ENCODE measurements at regions not wholly inside any gene's neighbourhood (a gene's known extent, or its start where the extent isn't known, plus 50 kb on each side); places are given as distances from the start of the nearest gene placed in this dataset.
"Not testable (repeated sequence)": the region's sequence is repeated elsewhere in the genome, so short reads cannot be mapped to it uniquely, and the experiment has no call there.

DNA sequence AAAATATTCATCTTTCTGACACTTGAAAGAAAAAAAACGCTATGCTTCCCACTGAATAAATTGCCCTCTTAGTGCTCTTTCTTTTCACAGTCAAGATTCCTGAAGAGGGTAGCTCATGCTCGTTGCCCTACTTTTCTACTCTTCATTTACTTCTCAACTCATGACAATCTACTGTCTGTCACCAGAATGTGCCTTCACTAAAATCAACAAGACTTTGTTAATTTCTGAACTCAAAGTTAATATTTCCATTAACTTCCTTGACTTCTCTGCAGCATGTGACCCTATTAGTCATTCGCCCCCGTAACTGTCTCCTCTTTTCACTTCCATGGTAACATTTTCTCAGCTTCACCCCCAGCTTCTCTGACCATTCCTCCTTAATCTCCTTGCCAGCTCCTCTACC is 98.9 kb upstream of the MAPRE2 start:
- DNase-seq (ENCODE audit: low spot score), result no peak

DNA sequence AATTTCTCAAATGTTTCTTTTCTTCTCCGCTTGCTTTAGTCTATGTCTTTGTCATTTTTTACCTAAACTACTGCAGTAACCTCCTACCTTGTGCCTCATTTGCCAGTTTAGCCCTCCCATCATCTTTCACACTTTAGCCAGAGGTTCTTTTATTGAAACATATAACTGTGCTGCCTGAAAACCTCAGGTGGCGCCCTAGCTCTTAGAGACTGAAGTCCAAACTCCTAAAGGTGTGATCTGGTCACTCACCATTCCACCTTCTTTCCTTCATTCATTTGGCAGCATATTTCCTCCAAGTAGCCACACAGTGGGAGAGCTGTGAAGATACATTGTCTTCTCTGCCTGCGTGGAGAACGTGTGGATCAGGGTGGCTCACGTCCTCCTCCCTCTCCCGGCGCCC is 98.2 kb upstream of the MAPRE2 start:
- no peak for DNase-seq (ENCODE audit: low spot score)

DNA sequence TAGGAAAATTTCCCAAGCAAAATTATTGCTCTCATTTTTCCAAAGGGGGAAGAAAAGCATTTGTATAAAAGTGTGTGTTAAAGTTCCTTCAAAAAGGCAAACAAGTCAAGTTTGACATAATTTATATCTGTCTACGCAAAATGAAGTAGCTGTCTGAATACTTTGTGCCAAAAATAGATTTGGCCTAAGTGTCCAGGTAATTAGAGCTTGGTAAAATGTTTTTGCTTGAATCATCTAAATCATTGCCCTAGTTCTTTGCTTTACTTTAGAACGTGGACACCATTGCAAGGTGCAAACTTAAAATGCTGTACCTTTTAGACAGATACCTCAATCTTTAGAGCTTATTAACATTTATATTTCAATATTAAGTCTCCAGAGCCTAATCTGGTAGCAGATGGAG is 97.6 kb upstream of the MAPRE2 start:
- no peak for DNase-seq (ENCODE audit: low spot score)

DNA sequence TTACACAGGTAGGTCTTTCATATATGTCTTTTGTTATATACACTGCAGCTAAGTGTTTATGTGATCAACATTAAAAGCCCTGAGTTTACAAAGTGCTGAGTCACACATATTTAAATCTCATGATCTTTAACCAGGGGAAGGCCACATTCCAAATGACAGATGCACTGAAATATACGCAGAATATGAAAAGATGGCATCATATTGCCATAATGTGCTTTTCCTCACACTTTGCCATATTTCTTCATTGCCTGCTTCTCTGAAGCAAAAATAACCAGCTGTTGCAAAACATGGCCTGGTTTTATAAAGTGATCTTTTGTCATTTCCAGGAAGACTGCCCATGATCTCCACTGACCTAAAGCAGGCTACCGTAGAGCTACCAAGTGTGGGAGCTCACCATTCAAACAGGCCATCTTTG is 93.5 kb upstream of the MAPRE2 start:
- DNase-seq (ENCODE audit: low spot score), result no peak

DNA sequence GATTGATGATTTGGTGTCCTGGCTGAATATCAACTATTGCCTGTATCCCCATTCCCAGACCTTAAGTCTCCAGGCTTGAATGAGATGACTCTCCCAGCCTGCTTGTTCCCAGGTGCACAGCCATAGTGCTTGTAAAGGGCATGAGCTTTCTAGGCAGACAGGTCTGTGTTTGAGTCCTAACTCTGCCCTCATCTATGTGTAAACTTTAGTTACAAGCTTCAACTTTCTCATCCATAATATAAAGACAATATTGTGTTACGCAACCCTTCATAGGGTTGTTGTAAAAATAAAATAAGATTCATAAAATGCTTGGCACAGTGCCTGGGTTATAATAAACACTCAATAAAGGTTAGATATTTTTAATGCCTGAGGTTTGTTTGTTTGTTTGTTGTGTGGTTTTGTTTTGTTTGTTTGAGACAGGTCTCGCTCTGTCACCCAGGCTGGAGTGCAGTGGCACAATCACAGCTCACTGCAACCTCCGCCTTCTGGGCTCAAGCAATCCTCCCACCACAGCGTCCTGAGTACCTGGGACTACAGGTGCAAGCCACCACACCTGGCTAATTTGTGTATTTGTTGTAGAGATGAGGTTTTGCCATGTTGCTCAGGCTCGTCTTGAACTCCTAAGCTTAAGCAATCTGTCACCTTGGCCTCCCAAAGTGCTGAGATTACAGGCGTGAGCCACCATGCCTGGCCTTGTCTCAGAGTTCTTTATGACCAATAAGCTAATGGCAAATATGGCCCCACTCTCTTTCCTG is 89.4 kb upstream of the MAPRE2 start:
- DNase-seq (ENCODE audit: low spot score), result no peak

DNA sequence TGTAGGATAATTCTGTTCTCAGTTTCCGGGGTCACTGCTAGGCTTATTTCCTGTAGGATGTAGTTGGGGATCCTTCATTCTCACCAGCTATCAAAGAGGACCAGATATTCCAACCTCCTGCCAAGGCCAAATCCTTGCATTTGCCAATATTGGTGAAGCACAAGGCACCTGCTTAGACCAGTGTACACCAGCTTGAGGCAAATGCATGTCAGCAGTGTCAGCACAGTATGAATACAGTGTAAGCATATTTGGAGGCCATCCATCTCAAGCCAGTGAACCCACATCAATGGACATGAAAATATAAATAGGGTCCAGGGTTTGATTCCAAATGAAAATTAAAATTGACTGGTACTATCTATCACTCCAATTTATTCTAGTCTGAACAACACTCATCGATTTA is 88.0 kb upstream of the MAPRE2 start:
- DNase-seq (ENCODE audit: low spot score), result no peak

DNA sequence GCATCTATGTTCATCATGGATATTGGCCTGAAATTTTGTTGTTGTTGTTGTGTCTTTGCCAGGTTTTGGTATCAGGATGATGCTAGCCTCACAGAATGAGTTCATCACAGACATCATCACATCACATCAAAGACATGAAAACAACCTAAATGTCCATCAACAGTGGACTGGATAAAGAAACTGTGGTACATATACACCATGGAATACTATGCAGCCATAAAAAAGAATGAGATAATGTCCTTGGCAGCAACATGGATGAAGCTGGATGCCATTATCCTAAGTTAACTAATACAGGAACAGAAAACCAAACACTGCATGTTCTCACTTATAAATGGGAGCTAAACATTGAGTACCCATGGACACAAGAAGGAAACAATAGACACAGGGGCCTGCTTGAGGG is 85.7 kb upstream of the MAPRE2 start:
- DNase-seq (ENCODE audit: low spot score), result not testable (repeated sequence)

DNA sequence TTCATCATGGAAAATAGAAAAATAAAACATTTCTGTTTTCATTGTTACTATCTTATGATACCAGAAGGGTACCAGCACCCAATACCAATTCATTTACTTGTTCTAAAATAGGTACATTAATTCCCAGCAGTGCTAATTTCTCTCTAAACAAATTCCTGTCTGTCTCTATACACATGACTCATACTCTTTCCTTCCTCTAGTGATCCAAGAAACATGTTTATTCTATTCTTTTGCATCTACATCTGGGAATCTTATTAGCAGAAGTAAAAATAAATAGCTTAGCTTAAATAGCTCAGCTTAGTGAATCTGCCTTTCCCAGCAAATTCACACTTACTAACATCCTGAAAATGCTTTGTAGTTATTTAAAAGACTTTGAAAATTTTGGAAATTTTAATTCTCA is 84.5 kb upstream of the MAPRE2 start:
- no peak for DNase-seq (ENCODE audit: low spot score)

DNA sequence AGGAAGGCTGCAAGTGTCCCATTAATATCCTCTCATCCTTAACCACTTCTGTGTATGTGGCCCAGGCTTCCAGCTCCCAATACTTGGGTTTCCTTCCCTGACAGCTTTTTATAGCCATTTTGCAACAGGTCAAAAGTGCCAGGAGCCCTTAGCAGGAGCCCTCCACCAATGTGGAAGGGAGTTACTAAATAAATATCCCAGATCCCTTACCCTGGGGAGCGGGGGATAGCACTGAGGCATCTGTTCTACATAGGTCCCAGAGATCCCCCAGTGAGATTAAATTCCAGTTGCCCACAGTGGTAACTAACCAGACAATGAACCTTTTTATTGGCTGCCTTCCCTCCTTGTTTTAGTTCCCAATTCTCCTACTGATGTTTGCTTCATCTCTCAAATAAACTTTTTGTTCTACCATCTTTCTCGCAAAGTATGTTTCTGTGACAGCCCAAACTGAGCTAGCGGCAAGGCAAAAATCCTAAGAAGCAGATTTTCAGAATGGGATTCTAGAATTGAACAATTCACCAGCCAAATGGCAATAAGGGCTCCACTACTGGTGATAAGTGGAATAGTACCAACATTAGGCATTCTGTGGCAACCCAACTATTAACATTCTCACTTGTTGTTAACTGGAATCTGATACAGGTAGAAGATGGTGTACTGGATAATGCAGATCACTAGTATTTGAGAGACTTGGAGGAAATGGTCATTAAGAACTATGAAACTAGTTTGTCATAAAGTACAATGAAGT is 83.9 kb upstream of the MAPRE2 start:
- no peak for DNase-seq (ENCODE audit: low spot score)

DNA sequence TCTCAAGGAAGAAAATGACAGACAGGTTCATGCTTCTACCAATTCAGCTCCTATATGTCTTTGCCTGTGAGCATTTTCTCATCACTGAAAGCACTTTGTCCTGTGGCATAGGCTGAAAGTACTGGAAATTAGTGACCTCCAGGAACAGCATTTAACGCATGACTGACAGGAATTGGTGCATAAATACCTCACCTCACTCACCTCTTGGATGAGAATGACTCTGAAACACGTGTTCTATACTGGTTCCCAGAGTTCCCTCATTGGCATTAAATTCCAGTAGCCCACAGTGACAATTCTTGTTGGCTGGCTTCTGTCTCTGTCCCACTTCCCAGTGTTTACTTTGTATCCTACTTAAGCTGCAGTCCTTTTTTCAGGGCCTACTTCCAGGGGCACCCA is 83.4 kb upstream of the MAPRE2 start:
- no peak for DNase-seq (ENCODE audit: low spot score)

DNA sequence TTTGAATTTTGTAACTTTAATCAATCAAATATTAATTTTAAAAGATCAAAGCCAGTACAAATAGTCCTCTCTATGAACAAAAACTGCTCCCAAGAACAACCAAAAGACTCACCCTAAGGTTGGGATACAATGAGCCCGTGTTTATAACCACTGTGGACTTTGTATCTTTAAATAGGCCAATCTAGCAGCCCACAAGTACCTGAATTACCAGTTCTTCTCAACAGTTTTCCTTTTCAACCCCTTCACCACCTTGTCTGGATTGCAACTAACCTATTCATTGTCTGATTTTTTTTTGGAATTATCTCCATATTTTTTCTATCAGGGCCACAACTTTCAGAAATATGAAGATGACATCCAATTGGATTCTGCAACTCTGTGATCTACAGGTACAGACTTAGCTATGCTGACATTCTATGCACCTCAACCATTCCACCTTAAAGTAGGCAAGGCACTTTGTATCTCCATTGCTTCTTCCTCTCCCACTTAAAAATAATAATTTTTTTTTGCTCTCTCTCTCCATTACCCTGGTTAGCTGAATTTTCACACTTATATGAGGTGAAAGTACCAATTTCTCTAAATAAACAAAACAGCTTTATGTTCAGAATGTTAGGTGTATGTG is 81.9 kb upstream of the MAPRE2 start:
- no peak for DNase-seq (ENCODE audit: low spot score)

DNA sequence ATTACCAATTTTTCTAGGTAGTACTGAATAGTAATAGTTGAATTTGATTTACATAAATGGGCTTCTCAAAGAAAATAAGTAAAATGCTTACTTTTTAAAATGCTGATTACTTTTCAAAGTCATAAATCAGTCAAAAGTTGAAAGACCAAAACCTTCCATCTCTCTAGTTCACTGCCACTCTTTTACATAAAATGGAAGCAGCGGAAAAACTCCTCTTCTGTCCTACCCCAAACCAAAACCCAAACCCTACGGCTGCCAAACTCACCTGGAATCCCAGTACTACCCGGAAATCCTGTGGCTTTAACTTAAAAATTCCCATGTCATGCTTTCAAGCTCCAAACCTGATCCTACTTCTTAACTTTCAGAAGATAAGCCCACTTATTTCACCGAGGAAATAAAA is 81.2 kb upstream of the MAPRE2 start:
- no peak for DNase-seq (ENCODE audit: low spot score)

DNA sequence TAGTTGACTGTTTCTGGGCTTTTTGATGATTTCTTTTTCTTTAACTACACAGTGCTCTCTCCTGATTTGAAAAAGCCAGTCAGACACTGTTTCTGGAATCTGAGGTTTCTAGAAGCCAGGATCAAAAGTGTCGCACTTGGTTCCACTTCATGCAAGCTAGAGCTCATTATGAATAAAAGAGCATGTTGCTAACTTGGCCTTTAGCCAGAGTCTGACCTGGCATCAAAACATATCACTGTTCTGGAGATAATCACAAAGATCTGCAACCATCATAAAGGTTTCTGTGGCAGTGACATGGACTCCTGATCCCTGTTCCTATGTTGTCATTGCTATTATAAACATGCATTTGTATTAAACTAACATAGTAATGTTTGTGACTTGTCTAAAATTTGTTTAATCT is 76.1 kb upstream of the MAPRE2 start:
- DNase-seq (ENCODE audit: low spot score), result no peak

DNA sequence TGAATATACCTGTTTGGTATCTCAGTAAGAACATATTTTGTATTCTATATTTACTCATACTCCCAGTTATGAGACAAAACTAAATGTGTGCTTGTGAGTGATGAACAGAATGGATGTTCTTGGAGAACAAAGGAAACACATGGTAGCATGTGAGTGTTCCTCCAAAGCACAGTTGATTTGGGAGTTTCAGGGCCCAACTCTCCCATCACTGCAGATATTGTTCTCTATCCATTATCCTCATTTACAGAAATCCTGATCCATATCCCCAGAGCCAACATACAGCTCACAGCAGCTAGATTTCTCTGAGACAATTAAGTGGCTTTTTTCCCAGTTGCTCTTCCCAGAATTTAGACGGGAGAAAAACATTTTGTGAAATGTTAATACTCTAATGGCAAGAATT is 75.6 kb upstream of the MAPRE2 start:
- DNase-seq (ENCODE audit: low spot score), result no peak

DNA sequence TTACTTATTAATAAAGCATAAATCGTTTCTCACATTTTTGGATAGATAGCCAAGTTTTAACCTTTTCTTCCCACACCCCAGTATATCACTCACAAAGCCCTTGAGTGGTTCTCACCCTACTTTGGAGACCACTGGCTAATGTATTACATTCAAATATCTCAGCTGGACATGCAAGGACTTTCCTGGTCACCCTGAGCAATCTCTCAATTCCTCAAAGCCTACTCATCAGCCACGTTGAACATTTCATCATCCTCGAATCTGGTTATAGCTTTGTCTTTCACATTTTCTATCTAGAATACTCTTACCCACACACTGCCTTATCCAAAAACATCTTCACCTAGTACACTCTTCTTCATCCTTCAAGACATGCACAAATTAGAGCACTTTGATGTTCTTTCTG is 71.1 kb upstream of the MAPRE2 start:
- DNase-seq (ENCODE audit: low spot score), result no peak

DNA sequence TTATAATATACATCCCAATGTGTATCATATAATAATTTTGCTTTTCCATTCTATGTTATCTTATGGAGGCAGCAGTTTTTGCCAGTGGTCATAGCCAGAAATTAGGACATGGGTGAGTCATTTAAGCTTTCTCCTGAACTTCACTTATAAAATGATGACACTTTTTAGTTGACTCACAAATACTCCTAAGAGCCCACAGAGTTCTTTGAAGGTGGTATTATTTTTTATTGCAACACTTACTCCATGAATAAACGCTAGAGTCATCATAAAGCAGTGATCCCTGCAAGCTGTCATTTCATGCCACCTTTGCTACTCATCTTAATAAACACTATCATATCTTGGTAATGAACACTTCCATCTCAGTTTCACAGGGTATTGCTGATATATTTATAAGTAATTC is 69.9 kb upstream of the MAPRE2 start:
- no peak for DNase-seq (ENCODE audit: low spot score)

DNA sequence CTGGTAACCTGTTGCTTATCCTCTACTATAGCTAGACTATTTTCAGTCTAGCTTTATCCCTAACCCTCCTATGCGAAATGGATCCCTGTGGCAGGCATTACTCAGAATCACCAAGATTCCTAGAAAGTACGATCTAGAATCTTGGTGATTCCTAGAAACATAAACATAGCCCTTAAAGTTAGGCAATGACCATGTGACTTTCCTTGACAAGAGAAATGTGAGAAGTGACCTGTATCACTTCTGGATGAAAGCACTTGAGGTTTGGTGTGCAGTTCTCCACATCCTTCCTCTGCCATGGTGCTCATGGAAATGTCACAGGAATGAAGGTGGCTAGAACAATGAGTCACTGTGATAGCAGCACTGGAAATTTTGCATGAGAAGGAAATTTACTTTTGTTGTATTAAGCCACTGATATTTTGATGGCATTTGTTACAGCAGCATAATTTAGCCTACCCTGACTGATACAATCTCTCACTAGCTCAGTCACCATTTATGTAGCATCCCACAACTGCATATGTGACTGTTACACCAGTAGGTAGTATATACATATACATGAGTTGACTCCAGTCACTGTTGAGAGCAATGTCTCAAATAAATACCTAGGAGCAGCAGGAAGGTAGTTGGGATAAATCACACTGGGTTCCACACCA is 68.3 kb upstream of the MAPRE2 start:
- no peak for DNase-seq (ENCODE audit: low spot score)

DNA sequence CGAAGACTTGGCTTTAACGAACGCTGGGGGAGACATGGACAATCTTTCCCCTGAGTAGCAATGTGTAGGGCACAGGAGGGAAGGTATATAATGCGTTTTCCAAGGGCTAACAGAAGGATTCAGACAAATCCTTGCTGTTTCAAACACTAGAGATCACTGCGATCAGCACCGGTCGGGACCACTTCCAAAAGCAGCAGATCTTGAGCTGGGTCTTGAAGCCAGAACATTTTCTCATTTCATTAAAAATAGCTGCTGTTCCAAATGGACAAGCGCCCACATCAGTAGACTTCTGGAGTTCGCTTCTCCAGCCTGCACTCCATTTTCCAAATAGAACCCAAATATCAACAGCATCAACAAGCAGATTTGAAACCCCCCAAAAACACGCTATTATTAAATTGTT is 65.1 kb upstream of the MAPRE2 start:
- DNase-seq (ENCODE audit: low spot score), result no peak

DNA sequence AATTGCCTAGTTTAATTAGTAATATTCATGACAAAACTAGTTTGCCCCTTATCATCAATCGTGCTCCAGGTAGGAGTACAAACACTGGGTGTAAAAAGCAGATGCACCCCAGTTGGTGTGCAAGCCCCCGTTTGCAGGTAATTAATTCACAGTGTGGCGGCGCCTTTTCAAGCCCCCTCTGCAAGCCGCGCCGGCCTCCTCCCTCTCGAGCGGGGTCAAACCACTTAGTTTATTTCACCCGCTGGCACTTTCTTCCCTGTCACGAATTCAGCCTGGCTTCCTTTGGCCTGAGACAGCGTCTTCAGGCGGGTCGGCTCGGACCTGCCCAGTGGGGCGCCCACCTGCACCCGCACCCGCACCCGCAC is 64.7 kb upstream of the MAPRE2 start:
- DNase-seq (ENCODE audit: low spot score), result no peak

DNA sequence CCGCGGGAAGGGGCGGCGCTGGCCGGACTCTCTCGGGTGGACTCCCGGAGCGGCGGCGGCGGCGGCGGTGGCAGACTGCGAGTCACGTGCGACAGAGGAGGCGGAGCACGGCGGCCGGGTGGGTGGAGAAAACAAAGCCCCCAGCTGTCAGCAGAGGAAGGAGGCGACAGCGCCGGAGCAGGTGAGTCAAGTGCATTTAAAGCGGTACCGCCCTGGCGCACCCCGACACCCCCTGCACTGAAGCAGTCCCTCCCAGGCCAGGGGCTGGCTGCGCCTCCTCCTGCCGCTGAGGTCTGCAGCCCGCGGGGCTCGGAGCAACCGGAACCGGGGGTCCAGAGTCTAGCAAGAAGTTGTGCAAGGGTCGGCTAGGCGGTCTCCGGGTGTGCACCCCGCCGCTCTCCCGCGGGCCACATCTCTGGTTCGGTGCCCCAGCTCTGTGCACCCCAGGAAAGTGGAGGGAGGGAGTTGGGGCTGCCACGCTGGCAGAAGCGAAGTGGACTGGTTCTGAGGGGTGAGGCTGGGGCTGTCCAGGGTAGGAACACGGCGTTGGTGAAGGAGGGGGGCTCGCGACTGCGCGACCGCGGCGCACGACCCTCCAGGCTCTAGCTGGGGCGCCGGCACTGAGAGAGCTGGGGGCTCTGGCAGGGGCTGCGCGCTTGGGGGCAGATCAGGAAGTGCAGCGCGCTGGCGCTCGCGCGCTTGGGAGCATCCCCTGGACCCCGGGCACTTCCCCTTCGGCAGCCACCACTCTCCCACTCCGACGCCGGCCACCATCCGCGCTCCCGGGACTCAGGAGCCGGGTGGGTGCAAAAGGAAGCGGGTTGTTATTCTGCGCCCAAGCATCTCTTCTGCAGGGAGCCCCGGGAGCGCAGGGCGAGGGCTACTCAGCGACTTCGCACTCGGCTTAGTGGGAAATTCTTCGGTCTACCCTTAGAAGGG is 64.0 kb upstream of the MAPRE2 start:
- DNase-seq (ENCODE audit: low spot score), result peak; percentile 22

DNA sequence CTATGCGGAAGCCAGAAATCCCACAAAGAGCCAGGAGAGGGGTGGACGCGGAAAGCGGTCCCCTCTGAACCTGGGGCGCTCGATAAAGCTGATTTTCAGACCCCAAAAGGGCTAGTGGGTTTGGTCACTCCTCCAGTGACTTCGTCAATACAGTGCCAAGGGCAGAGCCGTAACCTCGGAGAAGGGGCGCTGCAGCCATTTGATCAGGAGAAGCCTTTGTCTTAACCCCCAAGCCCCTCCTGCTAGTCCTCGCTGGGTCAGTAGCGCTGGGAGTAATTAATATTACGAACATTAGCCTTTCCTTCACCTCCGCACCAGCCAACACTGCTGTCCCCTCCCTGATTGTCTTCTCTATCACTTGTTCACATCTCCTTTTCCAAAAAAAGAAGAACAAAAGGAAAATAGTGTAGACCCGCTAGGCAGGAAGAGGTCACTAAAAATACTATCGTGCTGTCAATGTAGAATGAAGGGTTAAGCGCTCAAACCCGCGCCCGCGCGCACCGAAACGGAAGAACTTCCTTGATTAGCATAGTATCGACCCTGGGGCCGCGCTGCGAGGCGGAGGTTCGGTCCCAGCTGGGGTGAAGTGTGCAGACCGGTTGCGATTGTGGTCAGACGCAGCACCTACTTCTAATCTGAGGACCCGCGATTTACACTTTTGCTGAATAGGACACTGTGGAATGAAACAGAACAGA is 63.2 kb upstream of the MAPRE2 start:
- DNase-seq (ENCODE audit: low spot score), result no peak

Measured in AG08395 (cell line).